ACHN (cell line): ENCODE measurements at regions not wholly inside any gene's neighbourhood (a gene's known extent, or its start where the extent isn't known, plus 50 kb on each side); places are given as distances from the start of the nearest gene placed in this dataset.

Experiments used
- DNase-seq: peaks from one replicate; pipeline ENCODE4 v3.0.0-alpha.2; 2015
- in situ Hi-C: cut with HindIII; loops from 2 replicates; pipeline ENCODE4 v1.10.0; 2017; ENCODE audit warnings: low sequenced_read_pairs, low pct_ligation_motif_present, low pct_unique_long_range_greater_than_20kb

DNA sequence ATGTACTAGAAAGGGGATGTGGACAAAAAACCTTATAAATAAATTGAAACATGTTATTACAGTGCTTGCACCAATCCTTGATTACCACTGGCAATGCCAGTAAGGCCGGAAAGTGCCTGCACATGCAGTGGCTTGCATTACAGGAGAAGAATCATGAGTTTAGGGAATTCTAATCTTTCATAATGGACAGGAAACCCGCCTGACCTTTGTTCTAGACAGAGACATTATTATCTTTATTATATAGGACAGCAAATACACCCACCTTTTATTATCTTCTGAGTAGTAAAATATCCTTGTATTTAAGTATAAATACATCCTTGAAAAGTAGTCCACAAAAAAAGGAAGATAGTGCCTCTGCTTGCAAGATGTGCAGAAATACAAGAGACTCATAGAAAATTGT is 379.9 kb upstream of the LCORL start:
- no peak for DNase-seq

GRCh38 chr4:18398661-18399060 is 377.1 kb upstream of the LCORL start:
- in situ Hi-C loops = no loop called here
- DNase-seq = no peak

More for the DNA sequence above, 379.9 kb upstream of the LCORL start:
- in situ Hi-C loops = no loop called here

GRCh38 chr4:18397681-18398390 is 376.3 kb upstream of the LCORL start:
- DNase-seq = no peak
- in situ Hi-C loops = no loop called here

GRCh38 chr4:18394656-18395055 is 373.1 kb upstream of the LCORL start:
- DNase-seq = no peak
- in situ Hi-C loops = no loop called here

GRCh38 chr4:18391354-18391728 is 369.8 kb upstream of the LCORL start:
- in situ Hi-C loops = no loop called here

GRCh38 chr4:18390655-18391353 is 369.2 kb upstream of the LCORL start:
- in situ Hi-C loops = no loop called here

More at GRCh38 chr4:18391354-18391728, 369.8 kb upstream of the LCORL start:
- no peak for DNase-seq

GRCh38 chr4:18389115-18389514 is 367.6 kb upstream of the LCORL start:
- in situ Hi-C loops = no loop called here
- DNase-seq = no peak

More at GRCh38 chr4:18390655-18391353, 369.2 kb upstream of the LCORL start:
- peak; percentile 29 for DNase-seq

DNA sequence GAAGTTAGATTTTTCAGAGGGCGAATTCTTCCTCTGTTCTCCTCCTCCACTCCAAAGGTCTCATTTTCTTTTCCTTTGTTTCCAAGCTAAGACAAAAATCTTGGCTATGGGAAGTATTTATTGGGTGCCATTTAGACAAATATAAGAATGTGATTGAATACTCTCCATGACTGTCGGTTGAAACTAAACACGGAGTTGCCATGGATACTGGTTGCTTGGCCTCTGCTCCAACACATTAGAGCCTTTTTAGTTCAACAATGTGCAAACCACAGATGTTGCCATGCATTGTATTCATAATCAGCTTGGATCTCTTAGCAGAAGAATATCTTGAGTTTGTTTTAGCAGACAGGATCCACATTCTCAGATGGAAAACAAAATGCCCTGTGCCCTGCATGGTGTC is 366.5 kb upstream of the LCORL start:
- in situ Hi-C loops = no loop called here

DNA sequence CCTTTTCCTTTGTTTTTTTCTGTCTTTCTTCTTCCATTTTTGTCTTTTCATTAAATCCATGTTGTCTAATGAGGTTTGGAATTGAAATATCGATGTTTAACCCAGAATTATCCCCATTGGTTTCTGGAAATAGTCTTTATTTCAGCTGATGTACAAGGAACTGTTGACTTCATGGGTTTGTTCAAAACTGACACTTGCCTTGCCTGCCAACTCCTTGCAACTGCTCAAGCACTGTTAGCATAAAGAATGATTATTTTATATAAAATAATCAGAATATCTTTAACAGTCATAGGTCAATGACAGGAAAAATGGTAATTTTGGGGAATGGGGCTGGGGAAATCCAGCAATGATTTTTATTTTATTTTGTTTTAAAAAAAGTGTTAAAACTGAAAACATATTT is 359.6 kb upstream of the LCORL start:
- DNase-seq = no peak
- in situ Hi-C loops = no loop called here

More for the DNA sequence above, 366.5 kb upstream of the LCORL start:
- no peak for DNase-seq

GRCh38 chr4:18369561-18369960 is 348.0 kb upstream of the LCORL start:
- in situ Hi-C loops = no loop called here
- no peak for DNase-seq

GRCh38 chr4:18366892-18367291 is 345.3 kb upstream of the LCORL start:
- DNase-seq = peak; percentile 30
- in situ Hi-C loops = no loop called here

- DNase-seq = no peak
- in situ Hi-C loops = no loop called here
These were observed 344.6 kb upstream of the LCORL start for GRCh38 chr4:18366136-18366535.

DNA sequence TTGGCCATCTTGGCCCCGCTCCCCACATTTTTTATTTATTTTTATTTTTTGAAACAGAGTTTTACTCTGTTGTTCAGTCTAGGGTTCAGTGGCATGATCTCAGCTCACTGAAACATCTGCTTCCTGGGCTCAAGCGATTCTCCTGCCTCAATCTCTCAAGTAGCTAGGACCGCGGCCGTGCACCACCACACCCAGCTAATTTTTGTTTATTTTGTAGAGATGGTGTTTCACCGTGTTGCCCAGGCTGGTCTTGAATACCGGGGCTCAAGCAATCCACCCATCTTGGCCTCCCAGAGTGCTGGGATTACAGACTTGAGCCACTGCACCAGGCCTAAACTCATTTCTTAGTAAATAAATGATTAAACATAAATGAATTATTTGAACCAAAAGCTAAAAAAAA is 322.0 kb upstream of the LCORL start:
- in situ Hi-C loops = no loop called here

DNA sequence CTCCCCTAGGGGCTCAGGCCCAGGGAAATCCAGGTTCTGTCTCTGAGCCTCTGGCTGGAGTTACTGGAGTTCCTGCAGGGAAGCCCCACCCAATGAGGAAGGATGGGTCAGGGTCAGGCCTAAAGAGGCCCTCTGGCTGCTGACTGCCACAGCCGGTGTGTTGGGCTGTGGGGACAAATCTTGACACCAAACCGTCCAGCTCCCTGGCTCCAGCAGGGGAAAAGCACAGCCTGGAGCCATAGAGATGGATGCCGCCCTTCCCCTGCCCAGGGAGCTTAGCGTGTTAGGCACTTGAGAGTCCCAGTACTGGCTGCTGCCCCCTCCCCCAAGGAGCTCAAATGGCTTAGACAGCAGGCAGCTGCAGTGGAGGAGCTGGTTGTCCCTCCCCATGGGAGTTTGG is 321.3 kb upstream of the LCORL start:
- in situ Hi-C loops = no loop called here
- no peak for DNase-seq

More for the DNA sequence above, 322.0 kb upstream of the LCORL start:
- DNase-seq = no peak

GRCh38 chr4:18321956-18322530 is 300.5 kb upstream of the LCORL start:
- DNase-seq = no peak
- in situ Hi-C loops = no loop called here

DNA sequence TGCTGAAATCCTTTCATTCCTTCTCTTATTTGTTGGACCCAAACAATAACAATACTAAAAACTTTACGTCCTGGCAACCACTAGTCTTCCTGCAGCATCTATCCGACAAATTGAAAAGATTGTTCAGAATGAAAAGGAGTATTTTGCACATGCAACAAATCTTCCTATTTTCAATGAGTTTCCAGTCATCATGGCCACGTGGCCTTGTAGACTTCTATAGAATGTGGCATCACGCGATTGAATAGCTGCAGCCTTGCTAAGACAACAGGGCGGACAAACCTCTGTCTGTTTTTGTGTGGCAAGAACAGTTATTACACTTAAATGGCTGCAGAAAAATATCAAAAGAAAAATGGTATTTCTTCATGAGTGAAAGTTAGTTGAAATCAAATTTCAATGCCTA is 297.9 kb upstream of the LCORL start:
- no peak for DNase-seq
- in situ Hi-C loops = no loop called here

DNA sequence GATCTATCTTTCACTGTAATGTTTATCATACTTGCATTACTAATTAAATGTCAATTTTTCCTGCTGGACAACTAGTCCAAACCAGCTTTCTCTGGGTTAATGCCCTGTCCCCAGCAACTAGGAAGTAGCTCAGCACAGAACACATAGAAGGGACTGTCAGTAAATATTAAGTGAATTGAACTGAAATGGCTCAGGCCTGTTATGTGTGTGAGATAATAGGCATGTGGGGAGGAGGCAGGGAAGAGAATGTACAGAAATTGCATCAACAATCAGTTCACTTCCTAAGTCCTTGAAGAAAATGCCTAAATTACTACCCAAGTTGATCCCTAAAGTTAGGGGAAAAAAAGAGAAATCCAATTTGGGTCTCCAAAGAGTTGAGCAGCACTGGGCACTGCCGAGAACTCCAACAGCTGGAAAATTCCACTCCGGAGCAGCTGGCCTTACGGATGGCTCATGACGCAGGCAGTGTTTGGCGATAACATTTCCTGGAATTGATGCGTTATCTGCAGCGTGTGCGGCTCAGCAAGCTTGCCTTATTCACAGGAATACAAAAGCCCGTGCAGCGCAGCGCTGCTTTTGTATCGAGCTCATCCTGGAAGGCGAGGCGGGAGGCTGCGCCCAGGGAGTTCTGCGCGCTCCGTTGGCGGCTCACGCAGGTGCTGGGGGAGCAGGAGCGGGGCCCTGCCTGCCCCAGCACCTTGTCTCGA is 297.3 kb upstream of the LCORL start:
- in situ Hi-C loops = no loop called here
- no peak for DNase-seq

GRCh38 chr4:18314731-18315130 is 293.2 kb upstream of the LCORL start:
- in situ Hi-C loops = no loop called here
- DNase-seq = no peak

DNA sequence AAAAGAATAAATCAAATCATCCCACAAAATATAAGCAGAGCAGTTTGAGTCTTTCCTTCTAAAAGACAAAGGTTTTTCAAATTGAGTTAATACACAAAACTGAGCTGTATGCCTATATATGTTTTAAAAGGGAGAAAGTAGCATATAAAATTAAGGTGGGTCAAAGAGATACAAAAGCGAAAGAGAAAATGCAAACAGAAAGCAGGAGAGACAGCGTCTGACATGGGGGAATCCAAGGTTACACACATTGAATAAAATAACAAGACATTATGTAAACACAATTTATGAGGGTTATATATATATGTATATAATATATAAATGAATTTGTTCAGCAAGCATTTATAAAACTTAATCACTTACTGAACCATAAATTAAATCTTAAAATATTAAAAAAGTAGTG is 276.1 kb upstream of the LCORL start:
- in situ Hi-C loops = no loop called here
- no peak for DNase-seq
